Activated CD4-positive, alpha-beta memory T cell treated with anti-CD3 and anti-CD28 coated beads for 36 hours (primary cell): ENCODE measurements at regions not wholly inside any gene's neighbourhood (a gene's known extent, or its start where the extent isn't known, plus 50 kb on each side); places are given as distances from the start of the nearest gene placed in this dataset.
A peak's percentile ranks its signal among the peaks of the same experiment; 100 is the strongest.
"Not testable (repeated sequence)": the region's sequence is repeated elsewhere in the genome, so short reads cannot be mapped to it uniquely, and the experiment has no call there.

Experiments used
- CTCF ChIA-PET: fragments of 350-600 bp; sonication (Branson Sonifier 250); formaldehyde crosslinking; loops from one replicate; lab custom pipeline; 2021; ENCODE audit warnings: antibody characterized with exemption, inconsistent platforms; lab: Charles Lee
- POLR2A ChIA-PET: fragments of 350-600 bp; sonication (Branson Sonifier 250); formaldehyde crosslinking; loops from one replicate; lab custom pipeline; 2021; ENCODE audit warnings: antibody characterized with exemption; lab: Charles Lee
- DNase-seq: peaks from one replicate; pipeline ENCODE4 v3.0.0-alpha.2; 2020
- H3K27ac Mint-ChIP-seq: one replicate; pipeline ENCODE4 v1.8.0; 2021; ENCODE audit warnings: mixed read lengths
- H3K27me3 Mint-ChIP-seq: one replicate; pipeline ENCODE4 v1.8.0; 2021; ENCODE audit warnings: mixed read lengths
- H3K36me3 Mint-ChIP-seq: one replicate; pipeline ENCODE4 v1.8.0; 2021; ENCODE audit warnings: mixed read lengths
- H3K4me1 Mint-ChIP-seq: one replicate; pipeline ENCODE4 v1.8.0; 2021; ENCODE audit warnings: low read depth, mixed read lengths
- H3K4me3 Mint-ChIP-seq: one replicate; pipeline ENCODE4 v1.8.0; 2021; ENCODE audit warnings: mild to moderate bottlenecking, mixed read lengths
- H3K9me3 Mint-ChIP-seq: one replicate; pipeline ENCODE4 v1.8.0; 2021; ENCODE audit warnings: mixed read lengths
- intact Hi-C: fragments of 100-400 bp; cut with micrococcal nuclease; formaldehyde crosslinking; loops from one replicate; pipeline ENCODE4 v1.15.1; 2023

GRCh38 chr13:78129359-78129758 is 210.7 kb upstream of the EDNRB start:
- Mint-ChIP-seq H3K27me3 (peaks cover 5% of the 10 kb centered on the region), H3K9me3 (no peaks in the 10 kb centered on the region), H3K27ac (no peak overlapping the region), H3K4me1 (no peaks in the 10 kb centered on the region), H3K36me3 (no peaks in the 10 kb centered on the region), H3K4me3 (no peak overlapping the region)
- ChIA-PET POLR2A (no interaction called here), CTCF (interaction anchor here (0.7 to 3.0 kb wide), 4 partner anchors 8 to 849 kb away, joined by 3 to 18 read pairs (median 4); no protein-coding TSS in a partner anchor)
- intact Hi-C loops = no loop called here
- DNase-seq = no peak

GRCh38 chr13:78121459-78122348 is 203.1 kb upstream of the EDNRB start:
- intact Hi-C loops = loop anchor here (1.0 to 5.0 kb wide), 2 partner anchors 342 to 529 kb away; no protein-coding TSS in a partner anchor
- Mint-ChIP-seq H3K36me3 (no peaks in the 10 kb centered on the region), H3K4me1 (no peaks in the 10 kb centered on the region), H3K4me3 (no peak overlapping the region), H3K27me3 (peaks cover 3% of the 10 kb centered on the region), H3K9me3 (no peaks in the 10 kb centered on the region), H3K27ac (no peak overlapping the region)
- POLR2A ChIA-PET = no interaction called here
- DNase-seq = peak; percentile 36
- CTCF ChIA-PET = interaction anchor here (0.6 to 3.4 kb wide), 35 partner anchors 9 to 1122 kb away, joined by 3 to 35 read pairs (median 4); no protein-coding TSS in a partner anchor

DNA sequence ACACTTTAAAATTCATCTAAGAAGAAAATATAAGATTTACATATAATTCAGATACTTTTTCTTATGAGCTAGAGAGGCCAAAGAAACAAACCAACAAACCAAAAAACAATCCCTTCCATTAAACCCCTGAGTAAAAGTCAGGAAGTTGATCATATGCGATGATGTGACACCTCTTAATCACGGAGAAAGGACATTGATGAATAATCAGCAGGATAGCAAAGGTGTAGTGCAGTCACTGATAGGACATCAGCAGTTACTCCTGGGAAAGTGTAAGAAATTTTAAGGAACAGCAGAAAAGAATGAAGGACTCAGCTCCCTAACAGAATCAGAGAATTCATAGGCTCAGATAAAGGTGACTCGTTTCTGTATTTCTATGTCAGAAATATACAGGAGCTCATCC is 202.4 kb upstream of the EDNRB start:
- Mint-ChIP-seq H3K27me3 (peaks cover 3% of the 10 kb centered on the region), H3K4me3 (no peak overlapping the region), H3K27ac (no peak overlapping the region), H3K9me3 (no peaks in the 10 kb centered on the region), H3K4me1 (no peaks in the 10 kb centered on the region), H3K36me3 (no peaks in the 10 kb centered on the region)
- ChIA-PET POLR2A (no interaction called here), CTCF (interaction anchor here (0.6 to 3.4 kb wide), 33 partner anchors 9 to 1123 kb away, joined by 3 to 35 read pairs (median 4); no protein-coding TSS in a partner anchor)
- no peak for DNase-seq
- intact Hi-C loops = loop anchor here (1.0 to 5.0 kb wide), 2 partner anchors 342 to 529 kb away; no protein-coding TSS in a partner anchor

DNA sequence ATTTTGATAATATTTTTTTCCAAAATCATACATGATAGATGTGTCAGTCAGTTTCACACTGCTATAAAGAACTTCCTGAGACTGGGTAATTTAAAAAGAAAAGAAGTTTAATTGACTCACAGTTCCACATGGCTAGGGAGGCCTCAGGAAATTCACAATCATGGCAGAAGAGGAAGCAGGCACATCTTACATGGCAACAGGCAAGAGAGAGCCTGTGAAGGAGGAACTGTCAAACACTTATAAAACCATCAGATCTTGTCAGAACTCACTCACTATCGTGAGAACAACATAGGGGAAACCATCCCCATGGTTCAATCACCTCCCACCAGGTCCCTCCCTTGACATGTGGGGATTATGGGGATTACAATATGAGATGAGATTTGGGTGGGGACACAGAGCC is 201.5 kb upstream of the EDNRB start:
- H3K4me3 Mint-ChIP-seq, H3K9me3 Mint-ChIP-seq, H3K36me3 Mint-ChIP-seq, POLR2A ChIA-PET, DNase-seq, H3K27me3 Mint-ChIP-seq, H3K27ac Mint-ChIP-seq, H3K4me1 Mint-ChIP-seq: not testable (repeated sequence)
- CTCF ChIA-PET = interaction anchor here (1.5 to 3.2 kb wide), 2 partner anchors 14 to 338 kb away, joined by 12 to 34 read pairs; no protein-coding TSS in a partner anchor
- intact Hi-C loops = loop anchor here (5.0 kb wide), 1 partner anchor 528 kb away; no protein-coding TSS in a partner anchor

- H3K4me3 Mint-ChIP-seq, CTCF ChIA-PET, intact Hi-C loops, POLR2A ChIA-PET, H3K4me1 Mint-ChIP-seq, H3K36me3 Mint-ChIP-seq, DNase-seq, H3K27ac Mint-ChIP-seq, H3K27me3 Mint-ChIP-seq: not testable (repeated sequence)
- H3K9me3 Mint-ChIP-seq = peaks cover 11% of the 10 kb centered on the region
Observed at GRCh38 chr13:78117070-78117469, 198.4 kb upstream of the EDNRB start.

- intact Hi-C loops = no loop called here
- H3K36me3 Mint-ChIP-seq = no peaks in the 10 kb centered on the region
- no peaks in the 10 kb centered on the region for H3K27me3 Mint-ChIP-seq
- H3K4me1 Mint-ChIP-seq = no peaks in the 10 kb centered on the region
- H3K4me3 Mint-ChIP-seq = no peak overlapping the region
- CTCF ChIA-PET = interaction anchor here (2.3 kb wide), 1 partner anchor 16 kb away, joined by 9 read pairs; no protein-coding TSS in a partner anchor
- POLR2A ChIA-PET = no interaction called here
- no peak overlapping the region for H3K27ac Mint-ChIP-seq
- DNase-seq = no peak
- no peaks in the 10 kb centered on the region for H3K9me3 Mint-ChIP-seq
Observed at GRCh38 chr13:78105656-78106055, 187.0 kb upstream of the EDNRB start.

DNA sequence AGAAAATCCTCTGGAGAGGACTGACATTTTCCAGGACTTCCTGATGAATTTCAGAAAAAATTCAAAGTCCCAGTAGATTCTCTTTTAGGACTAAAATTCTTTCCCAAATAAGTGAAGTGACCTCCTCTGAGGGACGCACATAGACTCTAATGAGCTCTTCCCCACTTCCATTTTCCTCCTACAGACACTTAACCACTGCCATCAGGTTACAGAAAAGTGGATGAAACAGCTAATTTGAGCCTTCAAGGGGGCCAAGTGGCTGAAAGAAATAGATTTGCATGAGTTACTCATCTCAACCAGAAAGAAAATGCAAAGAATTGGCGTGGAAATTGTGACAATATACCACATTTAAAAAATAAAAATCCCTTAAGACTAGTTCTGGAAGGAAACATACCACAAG is 185.3 kb upstream of the EDNRB start:
- ChIA-PET CTCF (interaction anchor here (1.0 kb wide), 1 partner anchor 17 kb away, joined by 4 read pairs; no protein-coding TSS in a partner anchor), POLR2A (no interaction called here)
- Mint-ChIP-seq H3K4me1 (no peaks in the 10 kb centered on the region), H3K36me3 (no peaks in the 10 kb centered on the region), H3K9me3 (no peaks in the 10 kb centered on the region), H3K27me3 (no peaks in the 10 kb centered on the region), H3K4me3 (no peak overlapping the region), H3K27ac (no peak overlapping the region)
- intact Hi-C loops = no loop called here
- DNase-seq = no peak

DNA sequence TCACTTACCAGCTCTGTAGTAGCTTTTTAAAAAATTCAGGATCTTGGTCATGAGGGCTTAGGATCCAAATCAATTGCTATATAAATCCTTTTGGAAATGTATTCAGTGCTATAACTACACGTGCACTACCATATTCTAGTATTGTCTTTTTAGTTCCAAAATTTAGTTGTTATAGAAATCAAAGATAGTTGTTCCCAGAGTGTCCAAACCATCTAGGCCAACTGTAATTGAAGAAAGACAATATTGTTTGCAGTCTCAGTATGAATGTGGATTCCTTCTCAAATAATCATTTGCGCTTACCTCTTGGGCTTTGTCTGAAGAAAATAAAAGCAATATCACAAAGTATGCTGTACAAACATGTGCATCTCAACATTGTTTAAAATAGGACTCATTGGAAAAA is 184.1 kb upstream of the EDNRB start:
- ChIA-PET CTCF (interaction anchor here (1.4 kb wide), 1 partner anchor 18 kb away, joined by 3 read pairs; no protein-coding TSS in a partner anchor), POLR2A (no interaction called here)
- intact Hi-C loops = no loop called here
- DNase-seq = no peak
- no peak overlapping the region for H3K4me3 Mint-ChIP-seq
- H3K27me3 Mint-ChIP-seq = no peaks in the 10 kb centered on the region
- H3K36me3 Mint-ChIP-seq = no peaks in the 10 kb centered on the region
- H3K9me3 Mint-ChIP-seq = no peaks in the 10 kb centered on the region
- H3K27ac Mint-ChIP-seq = no peak overlapping the region
- H3K4me1 Mint-ChIP-seq = no peaks in the 10 kb centered on the region

GRCh38 chr13:78102121-78102677 is 183.6 kb upstream of the EDNRB start:
- no peak overlapping the region for H3K4me3 Mint-ChIP-seq
- no peak overlapping the region for H3K27ac Mint-ChIP-seq
- ChIA-PET CTCF (interaction anchor here (1.4 kb wide), 1 partner anchor 19 kb away, joined by 3 read pairs; no protein-coding TSS in a partner anchor), POLR2A (no interaction called here)
- no peaks in the 10 kb centered on the region for H3K9me3 Mint-ChIP-seq
- intact Hi-C loops = no loop called here
- no peaks in the 10 kb centered on the region for H3K4me1 Mint-ChIP-seq
- H3K27me3 Mint-ChIP-seq = peaks cover 2% of the 10 kb centered on the region
- no peaks in the 10 kb centered on the region for H3K36me3 Mint-ChIP-seq
- no peak for DNase-seq

DNA sequence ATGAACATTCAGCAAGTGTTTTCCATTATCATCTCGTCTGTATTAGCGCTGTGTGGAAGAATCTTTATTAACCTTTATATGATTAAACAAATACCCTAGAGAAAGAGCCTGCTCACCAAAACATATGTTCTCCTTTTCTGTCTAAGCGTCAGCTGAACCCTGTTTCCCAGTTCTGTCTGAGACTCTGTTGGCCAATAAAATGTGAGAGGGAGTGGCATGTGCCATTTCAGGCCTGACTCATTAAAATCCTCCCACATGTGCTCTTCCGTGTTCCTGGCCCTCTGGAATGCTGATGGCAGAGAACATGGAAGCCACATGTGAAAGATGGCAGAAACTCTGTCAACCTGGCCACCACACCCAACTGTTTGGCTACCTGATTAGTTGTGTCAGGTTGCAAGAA is 181.9 kb upstream of the EDNRB start:
- CTCF ChIA-PET = no interaction called here
- POLR2A ChIA-PET = no interaction called here
- intact Hi-C loops = no loop called here
- no peak for DNase-seq
- peaks cover 2% of the 10 kb centered on the region for H3K27me3 Mint-ChIP-seq
- no peak overlapping the region for H3K4me3 Mint-ChIP-seq
- H3K9me3 Mint-ChIP-seq = no peaks in the 10 kb centered on the region
- H3K4me1 Mint-ChIP-seq = no peaks in the 10 kb centered on the region
- no peak overlapping the region for H3K27ac Mint-ChIP-seq
- H3K36me3 Mint-ChIP-seq = no peaks in the 10 kb centered on the region

GRCh38 chr13:78098249-78098648 is 179.6 kb upstream of the EDNRB start:
- no peaks in the 10 kb centered on the region for H3K36me3 Mint-ChIP-seq

GRCh38 chr13:78096221-78096620 is 177.6 kb upstream of the EDNRB start:
- H3K4me3 Mint-ChIP-seq = no peak overlapping the region
- ChIA-PET POLR2A (no interaction called here), CTCF (no interaction called here)
- no peaks in the 10 kb centered on the region for H3K9me3 Mint-ChIP-seq
- DNase-seq = no peak
- intact Hi-C loops = no loop called here
- no peak overlapping the region for H3K27ac Mint-ChIP-seq
- no peaks in the 10 kb centered on the region for H3K36me3 Mint-ChIP-seq
- H3K27me3 Mint-ChIP-seq = peaks cover 2% of the 10 kb centered on the region
- H3K4me1 Mint-ChIP-seq = no peaks in the 10 kb centered on the region

More at GRCh38 chr13:78098249-78098648, 179.6 kb upstream of the EDNRB start:
- CTCF ChIA-PET = interaction anchor here (0.6 kb wide), 1 partner anchor 39 kb away, joined by 3 read pairs; no protein-coding TSS in a partner anchor
- Mint-ChIP-seq H3K27me3 (peaks cover 2% of the 10 kb centered on the region), H3K4me3 (no peak overlapping the region), H3K9me3 (no peaks in the 10 kb centered on the region), H3K4me1 (no peaks in the 10 kb centered on the region), H3K27ac (no peak overlapping the region)
- POLR2A ChIA-PET = no interaction called here
- no peak for DNase-seq
- intact Hi-C loops = no loop called here
